CD14-positive monocyte (primary cell): ENCODE measurements at regions not wholly inside any gene's neighbourhood (a gene's known extent, or its start where the extent isn't known, plus 50 kb on each side); places are given as distances from the start of the nearest gene placed in this dataset.

ENCODE experiments used
- DNase-seq, 3 donors: peaks; one replicate each; pipeline ENCODE4 v3.0.0-alpha.2; 2011 to 2022
- H2AFZ ChIP-seq: 2 replicates; pipeline ENCODE4 v1.6.0; 2012; ENCODE audit warnings: mild to moderate bottlenecking, low read depth, low read length, inconsistent platforms; ENCODE audit not compliant: insufficient read depth, poor library complexity, severe bottlenecking
- H3K27ac ChIP-seq, 2 donors: 1 replicate in 1 of 2; 2 replicates in 1 of 2; pipeline ENCODE4 v1.5.1; 2012 to 2013; ENCODE audit warnings: low read length in 2 of 2, control low read depth in 1 of 2, inconsistent platforms in 1 of 2, low read depth in 1 of 2, mild to moderate bottlenecking in 1 of 2
- H3K27me3 ChIP-seq, 2 donors: one replicate each; pipeline versions ENCODE4 v1.6.0 to v1.6.1; 2011 to 2013; ENCODE audit warnings: low read length in 2 of 2; ENCODE audit not compliant: control insufficient read depth in 2 of 2, insufficient read depth in 2 of 2
- H3K36me3 ChIP-seq, 2 donors: replicated peaks in 1 of 2; 1 replicate in 1 of 2; 2 replicates in 1 of 2; pipeline versions ENCODE4 v1.5.1 to v1.6.1; 2012 to 2013; ENCODE audit warnings: low read length in 2 of 2, control low read depth in 1 of 2, inconsistent platforms in 1 of 2, mild to moderate bottlenecking in 1 of 2; ENCODE audit not compliant: insufficient read depth in 2 of 2, control insufficient read depth in 1 of 2
- H3K4me1 ChIP-seq, 2 donors: 1 replicate in 1 of 2; 2 replicates in 1 of 2; pipeline versions ENCODE4 v1.5.1 to v1.6.1; 2012 to 2013; ENCODE audit warnings: low read length in 2 of 2, control low read depth in 1 of 2, inconsistent platforms in 1 of 2, mild to moderate bottlenecking in 1 of 2, moderate library complexity in 1 of 2; ENCODE audit not compliant: insufficient read depth in 2 of 2, control insufficient read depth in 1 of 2
- H3K4me2 ChIP-seq: replicated peaks from 2 replicates; pipeline ENCODE3; 2012; ENCODE audit warnings: low read length, moderate library complexity, mild to moderate bottlenecking; ENCODE audit not compliant: poor library complexity, severe bottlenecking; ENCODE audit errors: extremely low read depth
- H3K4me3 ChIP-seq, 3 experiments: fragments of 200-600 bp in 1 of 3; sonication (generic) in 1 of 3; replicated peaks in 1 of 3; 1 replicate in 2 of 3; 2 replicates in 1 of 3; pipeline ENCODE4 v1.5.1; 2011 to 2013; ENCODE audit warnings: low read length in 3 of 3, mild to moderate bottlenecking in 3 of 3, control low read depth in 2 of 3, low read depth in 2 of 3, inconsistent platforms in 1 of 3, moderate library complexity in 1 of 3
- H3K79me2 ChIP-seq: 2 replicates; pipeline ENCODE4 v1.6.0; 2012; ENCODE audit warnings: mild to moderate bottlenecking, control low read depth, inconsistent platforms, low read length, moderate library complexity; ENCODE audit not compliant: insufficient read depth
- H3K9ac ChIP-seq: 2 replicates; pipeline ENCODE4 v1.6.0; 2017; ENCODE audit warnings: low read length, mild to moderate bottlenecking; ENCODE audit not compliant: insufficient read depth, poor library complexity, severe bottlenecking
- H3K9me3 ChIP-seq, 2 donors: replicated peaks in 1 of 2; 1 replicate in 1 of 2; 2 replicates in 1 of 2; pipeline versions ENCODE4 v1.5.1 to v1.6.1; 2012 to 2013; ENCODE audit warnings: low read length in 2 of 2, control low read depth in 1 of 2; ENCODE audit not compliant: control insufficient read depth in 1 of 2, insufficient read depth in 1 of 2
- H4K20me1 ChIP-seq: 2 replicates; pipeline ENCODE4 v1.6.0; 2012; ENCODE audit warnings: mild to moderate bottlenecking, low read length, control low read depth, moderate library complexity; ENCODE audit not compliant: insufficient read depth
- H3K27ac Mint-ChIP-seq, 7 donors: one replicate each; pipeline ENCODE4 v1.8.0; 2020; ENCODE audit warnings: mild to moderate bottlenecking in 7 of 7, mixed read lengths in 7 of 7, moderate library complexity in 6 of 7, inconsistent platforms in 2 of 7
- H3K27me3 Mint-ChIP-seq, 3 donors: one replicate each; pipeline ENCODE4 v1.8.0; 2021 to 2022; ENCODE audit warnings: low read depth in 3 of 3, mild to moderate bottlenecking in 3 of 3, mixed read lengths in 3 of 3, moderate library complexity in 3 of 3, inconsistent platforms in 1 of 3
- H3K36me3 Mint-ChIP-seq, 2 donors: one replicate each; pipeline ENCODE4 v1.8.0; 2020; ENCODE audit warnings: mixed read lengths in 2 of 2, inconsistent platforms in 1 of 2, mild to moderate bottlenecking in 1 of 2
- H3K4me1 Mint-ChIP-seq: one replicate; pipeline ENCODE4 v1.8.0; 2020; ENCODE audit warnings: mild to moderate bottlenecking, mixed read lengths
- H3K4me3 Mint-ChIP-seq, 2 donors: one replicate each; pipeline ENCODE4 v1.8.0; 2020; ENCODE audit warnings: mild to moderate bottlenecking in 2 of 2, mixed read lengths in 2 of 2, moderate library complexity in 1 of 2
- H3K9me3 Mint-ChIP-seq, 7 donors: one replicate each; pipeline ENCODE4 v1.8.0; 2020 to 2022; ENCODE audit warnings: mixed read lengths in 7 of 7, mild to moderate bottlenecking in 6 of 7, moderate library complexity in 6 of 7, inconsistent platforms in 2 of 7
- CTCF ChIP-seq: fragments of 200-600 bp; IDR thresholded peaks from one replicate; pipeline ENCODE4 v1.8.0; 2022; ENCODE audit warnings: antibody characterized with exemption, mild to moderate bottlenecking
- WGBS: methylation state at CpG from one replicate; pipeline ENCODE4 v1.1.5; 2013; ENCODE audit warnings: missing lambda C conversion rate; ENCODE audit not compliant: insufficient coverage; 5-methylcytosine and 5-hydroxymethylcytosine counted together
- intact Hi-C, 2 donors: fragments of 100-400 bp; cut with micrococcal nuclease; formaldehyde crosslinking; loops; one replicate each; pipeline versions ENCODE4 v1.15.0 to v1.15.1; 2023

DNA sequence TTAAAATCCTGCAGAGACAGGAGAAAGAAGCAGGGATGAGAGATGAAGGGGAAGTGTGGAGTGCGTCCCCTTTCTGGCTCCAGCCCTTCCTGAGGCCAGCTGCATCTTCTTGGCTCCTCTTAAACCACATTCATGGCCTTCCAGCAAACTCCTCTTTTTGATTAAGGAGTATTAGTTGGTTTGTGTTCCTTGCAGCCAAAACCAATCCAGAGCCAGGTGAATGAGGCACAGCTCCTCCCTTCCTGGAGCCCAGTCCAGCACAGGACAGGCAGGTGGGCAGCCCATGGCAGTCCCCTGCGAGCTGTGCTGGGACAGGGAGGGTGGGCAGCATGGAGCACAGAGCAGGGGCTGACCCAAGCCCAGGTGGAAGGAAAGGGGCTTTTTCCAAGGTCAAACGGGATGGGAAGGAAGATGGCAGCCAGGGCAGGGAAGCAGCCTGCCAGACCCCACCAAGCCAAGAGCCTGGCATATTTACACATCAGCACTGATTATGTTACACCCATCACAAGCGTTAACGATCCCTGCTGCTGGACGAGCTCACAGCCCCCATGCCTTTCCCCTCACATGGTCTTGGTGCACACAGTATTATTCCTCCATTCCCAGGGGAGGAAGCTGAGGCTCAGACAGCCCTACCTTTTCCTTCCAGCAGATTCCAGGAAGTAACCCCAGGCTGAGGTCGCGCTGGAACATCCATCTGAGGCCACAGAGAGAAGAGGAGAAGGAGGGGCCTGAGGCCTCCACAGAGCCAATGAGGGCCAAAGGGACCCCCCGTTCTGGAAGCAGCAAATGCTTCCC, 175.6 kb downstream of the SMAD6 start:
- Mint-ChIP-seq H3K27me3 (peaks cover 6 to 10% (median 6%) of the 10 kb centered on the region in 3 donors), H3K4me3 (no peak overlapping the region), H3K36me3 (no peaks in the 10 kb centered on the region), H3K4me1 (no peaks in the 10 kb centered on the region), H3K9me3 (no peaks in the 10 kb centered on the region), H3K27ac (no peak overlapping the region)
- H3K79me2 ChIP-seq: no peaks in the 10 kb centered on the region
- H2AFZ ChIP-seq: no peak overlapping the region
- H3K27me3 ChIP-seq: no peaks in the 10 kb centered on the region
- no peaks in the 10 kb centered on the region for H3K36me3 ChIP-seq
- 83% methylated on average over 7 of the region's 9 CpGs for WGBS
- no peak overlapping the region for H3K4me3 ChIP-seq
- H3K4me1 ChIP-seq: no peaks in the 10 kb centered on the region
- DNase-seq: no peak
- no peak overlapping the region for H3K27ac ChIP-seq
- H4K20me1 ChIP-seq: no peaks in the 10 kb centered on the region
- intact Hi-C loops: no loop called here
- H3K9ac ChIP-seq: no peak overlapping the region
- no peak overlapping the region for H3K4me2 ChIP-seq
- H3K9me3 ChIP-seq: no peaks in the 10 kb centered on the region
- no peak for TF ChIP-seq CTCF

DNA sequence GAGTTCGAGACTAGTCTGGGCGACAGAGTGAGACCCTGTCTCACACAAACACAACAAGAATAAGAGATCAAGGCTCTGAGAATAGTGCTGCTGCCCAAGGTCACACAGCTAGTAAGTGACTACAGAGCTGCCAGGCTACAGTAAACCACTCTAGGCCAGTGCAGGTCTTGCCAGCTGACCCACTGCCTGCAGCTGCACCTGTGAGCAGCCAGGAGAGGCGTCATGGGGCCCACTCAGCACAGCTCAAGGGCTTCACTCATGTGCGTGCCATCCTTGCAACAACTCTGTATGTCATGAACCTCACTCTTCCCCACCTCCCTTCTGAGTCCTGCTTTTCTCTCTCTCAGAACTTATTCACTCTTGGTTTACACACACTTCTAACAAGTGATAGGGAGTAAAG, 176.7 kb downstream of the SMAD6 start:
- TF ChIP-seq CTCF: no peak
- H2AFZ ChIP-seq: no peak overlapping the region
- H3K9ac ChIP-seq: no peak overlapping the region
- H3K79me2 ChIP-seq: no peaks in the 10 kb centered on the region
- Mint-ChIP-seq H3K27ac (peak overlapping the region in 1 of 7 donors; percentile 2), H3K9me3 (no peaks in the 10 kb centered on the region), H3K4me1 (no peaks in the 10 kb centered on the region), H3K4me3 (no peak overlapping the region), H3K36me3 (no peaks in the 10 kb centered on the region), H3K27me3 (peaks cover 4 to 15% (median 12%) of the 10 kb centered on the region in 3 donors)
- no peak overlapping the region for H3K4me3 ChIP-seq
- H3K9me3 ChIP-seq: no peaks in the 10 kb centered on the region
- intact Hi-C loops: no loop called here
- H3K4me1 ChIP-seq: no peaks in the 10 kb centered on the region
- H3K27ac ChIP-seq: no peak overlapping the region
- DNase-seq: no peak
- no peaks in the 10 kb centered on the region for H3K27me3 ChIP-seq
- H3K4me2 ChIP-seq: no peak overlapping the region
- 97% methylated on average over 3 of the region's 4 CpGs for WGBS
- H4K20me1 ChIP-seq: no peaks in the 10 kb centered on the region
- H3K36me3 ChIP-seq: no peaks in the 10 kb centered on the region
